MM.1S (cell line): ENCODE measurements at regions not wholly inside any gene's neighbourhood (a gene's known extent, or its start where the extent isn't known, plus 50 kb on each side); places are given as distances from the start of the nearest gene placed in this dataset.

Source experiments
- DNase-seq: peaks from one replicate; pipeline ENCODE4 v3.0.0-alpha.2; 2015
- H2AFZ ChIP-seq: fragments of 300-600 bp; sonication (generic); 2 replicates; pipeline ENCODE4 v1.6.0; 2016; ENCODE audit warnings: antibody characterized with exemption, low read length
- H3F3A ChIP-seq: fragments of 300-600 bp; sonication (generic); 2 replicates; pipeline ENCODE4 v1.6.1; 2016; ENCODE audit warnings: mild to moderate bottlenecking, antibody characterized with exemption, low read length, moderate library complexity, mixed read lengths; ENCODE audit not compliant: insufficient read depth
- H3K27ac ChIP-seq: fragments of 300-600 bp; sonication (generic); 2 replicates; pipeline ENCODE4 v1.5.1; 2016; ENCODE audit warnings: mild to moderate bottlenecking, low read length
- H3K27me3 ChIP-seq: fragments of 300-600 bp; sonication (generic); replicated peaks from 2 replicates; pipeline ENCODE4 v1.6.0; 2016; ENCODE audit warnings: low read length; ENCODE audit not compliant: insufficient read depth
- H3K36me3 ChIP-seq: fragments of 300-600 bp; sonication (generic); replicated peaks from 2 replicates; pipeline ENCODE4 v1.6.1; 2016; ENCODE audit warnings: mild to moderate bottlenecking, low read length, mixed read lengths; ENCODE audit not compliant: insufficient read depth
- H3K4me1 ChIP-seq: fragments of 300-600 bp; sonication (generic); 2 replicates; pipeline ENCODE4 v1.6.1; 2016; ENCODE audit warnings: low read length, mixed read lengths
- H3K4me2 ChIP-seq: fragments of 300-600 bp; sonication (generic); 2 replicates; pipeline ENCODE4 v1.6.0; 2016; ENCODE audit warnings: low read depth, low read length
- H3K4me3 ChIP-seq: fragments of 300-600 bp; sonication (generic); 2 replicates; pipeline ENCODE4 v1.5.1; 2016; ENCODE audit warnings: low read length, mixed read lengths
- H3K79me2 ChIP-seq: fragments of 300-600 bp; sonication (generic); 2 replicates; pipeline ENCODE4 v1.6.1; 2016; ENCODE audit warnings: mixed run types, low read length, mixed read lengths
- H3K9ac ChIP-seq: fragments of 300-600 bp; sonication (generic); 2 replicates; pipeline ENCODE4 v1.6.1; 2016; ENCODE audit warnings: low read length, mixed read lengths
- H3K9me2 ChIP-seq: fragments of 300-600 bp; sonication (generic); replicated peaks from 2 replicates; pipeline ENCODE4 v1.6.1; 2016; ENCODE audit warnings: mild to moderate bottlenecking, low read length, mixed read lengths; ENCODE audit not compliant: insufficient read depth
- H3K9me3 ChIP-seq: fragments of 300-600 bp; sonication (generic); replicated peaks from 2 replicates; pipeline ENCODE4 v1.6.1; 2016; ENCODE audit warnings: mild to moderate bottlenecking, low read length, mixed read lengths; ENCODE audit not compliant: insufficient read depth
- H4K20me1 ChIP-seq: fragments of 300-600 bp; sonication (generic); 2 replicates; pipeline ENCODE4 v1.6.1; 2016; ENCODE audit warnings: mild to moderate bottlenecking, low read length, moderate library complexity, mixed read lengths; ENCODE audit not compliant: insufficient read depth
- CTCF ChIP-seq: fragments of 300-600 bp; sonication (generic); IDR thresholded peaks from 2 replicates; pipeline ENCODE4 v1.5.1; 2016; ENCODE audit warnings: antibody characterized with exemption, low read length, mixed read lengths
- EZH2 ChIP-seq: fragments of 300-600 bp; sonication (generic); optimal IDR thresholded peaks from 2 replicates; pipeline ENCODE3; 2017; ENCODE audit warnings: low read depth, mild to moderate bottlenecking, antibody characterized with exemption, low read length, mixed read lengths
- EZH2phosphoT487 ChIP-seq: fragments of 300-600 bp; sonication (generic); IDR thresholded peaks from 2 replicates; pipeline ENCODE4 v1.6.1; 2018; ENCODE audit warnings: antibody characterized with exemption, low read length

- no peaks in the 10 kb centered on the region for H3K27me3 ChIP-seq
- no peak overlapping the region for H3K27ac ChIP-seq
- H3K4me3 ChIP-seq = no peak overlapping the region
- H3K79me2 ChIP-seq = no peaks in the 10 kb centered on the region
- no peaks in the 10 kb centered on the region for H4K20me1 ChIP-seq
- no peaks in the 10 kb centered on the region for H3K9me3 ChIP-seq
- no peak overlapping the region for H3K4me2 ChIP-seq
- no peak for DNase-seq
- TF ChIP-seq EZH2 = no peak
- TF ChIP-seq CTCF = no peak
- TF ChIP-seq EZH2phosphoT487 = no peak
- no peak overlapping the region for H3K9ac ChIP-seq
- no peaks in the 10 kb centered on the region for H3K36me3 ChIP-seq
- H3F3A ChIP-seq = no peaks in the 10 kb centered on the region
- H2AFZ ChIP-seq = no peak overlapping the region
- no peaks in the 10 kb centered on the region for H3K4me1 ChIP-seq
- H3K9me2 ChIP-seq = no peaks in the 10 kb centered on the region
Observed at GRCh38 chr4:79014230-79014629, 75.0 kb upstream of the PAQR3 start.

- Histone ChIP-seq H3K4me3 (no peak overlapping the region), H3F3A (no peaks in the 10 kb centered on the region), H3K4me1 (no peaks in the 10 kb centered on the region), H3K79me2 (no peaks in the 10 kb centered on the region), H3K27me3 (no peaks in the 10 kb centered on the region), H3K4me2 (no peak overlapping the region), H3K9ac (no peak overlapping the region), H3K36me3 (no peaks in the 10 kb centered on the region), H3K9me3 (no peaks in the 10 kb centered on the region), H2AFZ (no peak overlapping the region), H3K9me2 (no peaks in the 10 kb centered on the region; the same call in 1 of the 2 replicates), H3K27ac (no peak overlapping the region), H4K20me1 (no peaks in the 10 kb centered on the region)
- TF ChIP-seq CTCF = no peak
- no peak for TF ChIP-seq EZH2
- no peak for TF ChIP-seq EZH2phosphoT487
- no peak for DNase-seq
Observed at GRCh38 chr4:79013756-79014155, 74.5 kb upstream of the PAQR3 start.

GRCh38 chr4:78990938-78991810 lies 51.9 kb upstream of the PAQR3 start:
- Histone ChIP-seq H3K79me2 (no peaks in the 10 kb centered on the region), H3K4me3 (no peak overlapping the region), H3K4me1 (no peaks in the 10 kb centered on the region), H3K4me2 (no peak overlapping the region), H3K9me3 (no peaks in the 10 kb centered on the region), H3K9me2 (no peaks in the 10 kb centered on the region), H3K27me3 (no peaks in the 10 kb centered on the region), H3K27ac (no peak overlapping the region), H3K36me3 (no peaks in the 10 kb centered on the region), H3K9ac (no peak overlapping the region), H4K20me1 (no peaks in the 10 kb centered on the region), H3F3A (no peaks in the 10 kb centered on the region), H2AFZ (no peak overlapping the region)
- no peak for DNase-seq
- no peak for TF ChIP-seq CTCF
